HG03575 (cell line): ENCODE measurements at regions not wholly inside any gene's neighbourhood (a gene's known extent, or its start where the extent isn't known, plus 50 kb on each side); places are given as distances from the start of the nearest gene placed in this dataset.

Experiments
- ATAC-seq: cut with Tn5 transposase; IDR thresholded peaks from one replicate; pipeline ENCODE4 v1.9.1; 2021; ENCODE audit not compliant: unreplicated experiment, insufficient number of reproducible peaks, low FRiP score; ENCODE audit errors: extremely low read depth

GRCh38 chr1:185594786-185595410 is 139.3 kb upstream of the HMCN1 start:
- ATAC-seq: no peak

- ATAC-seq: no peak
Observed at GRCh38 chr1:185593271-185593670, 140.9 kb upstream of the HMCN1 start.

- ATAC-seq: no peak
Observed at GRCh38 chr1:185585770-185586169, 148.4 kb upstream of the HMCN1 start.

- ATAC-seq: no peak
Observed at GRCh38 chr1:185581961-185582725, 152.0 kb upstream of the HMCN1 start.

GRCh38 chr1:185581020-185581419 is 153.2 kb upstream of the HMCN1 start:
- no peak for ATAC-seq

GRCh38 chr1:185578293-185578692 is 155.9 kb upstream of the HMCN1 start:
- no peak for ATAC-seq

- no peak for ATAC-seq
Observed at GRCh38 chr1:185574139-185574875, 159.9 kb upstream of the HMCN1 start.

- ATAC-seq: no peak
Observed at GRCh38 chr1:185573677-185574076, 160.5 kb upstream of the HMCN1 start.

GRCh38 chr1:185573162-185573561 is 161.0 kb upstream of the HMCN1 start:
- no peak for ATAC-seq

GRCh38 chr1:185570962-185571361 is 163.2 kb upstream of the HMCN1 start:
- ATAC-seq: no peak

GRCh38 chr1:185568155-185569123 is 165.8 kb upstream of the HMCN1 start:
- no peak for ATAC-seq

- no peak for ATAC-seq
Observed at GRCh38 chr1:185567440-185567839, 166.8 kb upstream of the HMCN1 start.

GRCh38 chr1:185566995-185567394 is 167.2 kb upstream of the HMCN1 start:
- no peak for ATAC-seq

GRCh38 chr1:185565302-185565701 is 168.9 kb upstream of the HMCN1 start:
- no peak for ATAC-seq

- ATAC-seq: no peak
Observed at GRCh38 chr1:185564816-185565215, 169.4 kb upstream of the HMCN1 start.

- no peak for ATAC-seq
Observed at GRCh38 chr1:185562461-185563359, 171.5 kb upstream of the HMCN1 start.

- ATAC-seq: no peak
Observed at GRCh38 chr1:185561629-185562028, 172.6 kb upstream of the HMCN1 start.

GRCh38 chr1:185560760-185561159 is 173.4 kb upstream of the HMCN1 start:
- no peak for ATAC-seq
